ENCODE measurements at regions not wholly inside any gene's neighbourhood (a gene's known extent, or its start where the extent isn't known, plus 50 kb on each side); places are given as distances from the start of the nearest gene placed in this dataset.

GRCh38 chr13:31530922-31531321 lies 208.4 kb upstream of the RXFP2 start:
- TF ChIP-seq POLR2AphosphoS5 (IDR thresholded peaks at IDR 0.05) (no peak), EP300 (IDR thresholded peaks at IDR 0.05) (no peak)

Measured in esophagus muscularis mucosa (tissue), 3 donors.